Gastroesophageal sphincter (tissue), 3 donors: ENCODE measurements at regions not wholly inside any gene's neighbourhood (a gene's known extent, or its start where the extent isn't known, plus 50 kb on each side); places are given as distances from the start of the nearest gene placed in this dataset.

Source experiments
- EP300 ChIP-seq: sonication (generic); formaldehyde crosslinking; IDR thresholded peaks from one replicate; pipeline ENCODE4 v1.6.1; 2017; ENCODE audit warnings: antibody characterized with exemption, mild to moderate bottlenecking
- POLR2A ChIP-seq, 2 donors: fragments of 450-650 bp; IDR thresholded peaks; one replicate each; pipeline ENCODE4 v1.6.1; 2017; ENCODE audit warnings: antibody characterized with exemption in 2 of 2, mild to moderate bottlenecking in 2 of 2, moderate library complexity in 1 of 2
- POLR2AphosphoS5 ChIP-seq: sonication (generic); formaldehyde crosslinking; IDR thresholded peaks from one replicate; pipeline ENCODE4 v1.6.1; 2017; ENCODE audit warnings: antibody characterized with exemption
- TF ChIP-seq, protein P1 (sequence below), 4 experiments: fragments of 200-600 bp in 2 of 4; fragments of 450-650 bp in 2 of 4; sonication (generic) in 1 of 4; IDR thresholded peaks; one replicate each; pipeline ENCODE4 v1.5.1; 2017 to 2019; ENCODE audit warnings: antibody characterized with exemption in 4 of 4, mild to moderate bottlenecking in 2 of 4, moderate library complexity in 2 of 4

DNA sequence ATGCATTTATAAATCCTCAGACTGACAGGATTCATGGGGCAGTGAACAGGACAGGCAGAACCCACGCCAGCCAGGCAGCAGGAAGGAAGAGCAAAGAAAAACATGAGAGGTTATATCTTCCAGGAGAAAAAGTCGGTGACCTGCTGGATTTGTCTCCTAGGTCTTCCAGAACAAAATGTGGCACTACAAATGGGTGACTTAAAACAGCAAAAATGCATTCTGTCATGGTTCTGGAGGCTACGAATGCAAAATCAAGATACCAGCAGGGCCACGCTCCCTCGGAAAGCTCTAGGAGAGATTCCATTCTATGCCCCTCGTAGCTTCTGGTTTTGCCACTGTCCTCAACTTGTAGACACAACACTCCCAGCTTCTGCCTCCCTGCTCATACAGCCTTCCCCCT, 63.4 kb downstream of the PSMG1 start:
- TF ChIP-seq, protein P1, sequence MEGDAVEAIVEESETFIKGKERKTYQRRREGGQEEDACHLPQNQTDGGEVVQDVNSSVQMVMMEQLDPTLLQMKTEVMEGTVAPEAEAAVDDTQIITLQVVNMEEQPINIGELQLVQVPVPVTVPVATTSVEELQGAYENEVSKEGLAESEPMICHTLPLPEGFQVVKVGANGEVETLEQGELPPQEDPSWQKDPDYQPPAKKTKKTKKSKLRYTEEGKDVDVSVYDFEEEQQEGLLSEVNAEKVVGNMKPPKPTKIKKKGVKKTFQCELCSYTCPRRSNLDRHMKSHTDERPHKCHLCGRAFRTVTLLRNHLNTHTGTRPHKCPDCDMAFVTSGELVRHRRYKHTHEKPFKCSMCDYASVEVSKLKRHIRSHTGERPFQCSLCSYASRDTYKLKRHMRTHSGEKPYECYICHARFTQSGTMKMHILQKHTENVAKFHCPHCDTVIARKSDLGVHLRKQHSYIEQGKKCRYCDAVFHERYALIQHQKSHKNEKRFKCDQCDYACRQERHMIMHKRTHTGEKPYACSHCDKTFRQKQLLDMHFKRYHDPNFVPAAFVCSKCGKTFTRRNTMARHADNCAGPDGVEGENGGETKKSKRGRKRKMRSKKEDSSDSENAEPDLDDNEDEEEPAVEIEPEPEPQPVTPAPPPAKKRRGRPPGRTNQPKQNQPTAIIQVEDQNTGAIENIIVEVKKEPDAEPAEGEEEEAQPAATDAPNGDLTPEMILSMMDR (IDR thresholded peaks at IDR 0.05): no peak
- TF ChIP-seq POLR2AphosphoS5 (no peak), POLR2A (IDR thresholded peaks at IDR 0.05) (no peak), EP300 (no peak)
